Suppressor macrophage treated with lipopolysaccharide for 4 hours (primary cell): ENCODE measurements at regions not wholly inside any gene's neighbourhood (a gene's known extent, or its start where the extent isn't known, plus 50 kb on each side); places are given as distances from the start of the nearest gene placed in this dataset.

Experiments used
- DNase-seq: peaks from one replicate; pipeline ENCODE4 v3.0.0-alpha.2; 2020

DNA sequence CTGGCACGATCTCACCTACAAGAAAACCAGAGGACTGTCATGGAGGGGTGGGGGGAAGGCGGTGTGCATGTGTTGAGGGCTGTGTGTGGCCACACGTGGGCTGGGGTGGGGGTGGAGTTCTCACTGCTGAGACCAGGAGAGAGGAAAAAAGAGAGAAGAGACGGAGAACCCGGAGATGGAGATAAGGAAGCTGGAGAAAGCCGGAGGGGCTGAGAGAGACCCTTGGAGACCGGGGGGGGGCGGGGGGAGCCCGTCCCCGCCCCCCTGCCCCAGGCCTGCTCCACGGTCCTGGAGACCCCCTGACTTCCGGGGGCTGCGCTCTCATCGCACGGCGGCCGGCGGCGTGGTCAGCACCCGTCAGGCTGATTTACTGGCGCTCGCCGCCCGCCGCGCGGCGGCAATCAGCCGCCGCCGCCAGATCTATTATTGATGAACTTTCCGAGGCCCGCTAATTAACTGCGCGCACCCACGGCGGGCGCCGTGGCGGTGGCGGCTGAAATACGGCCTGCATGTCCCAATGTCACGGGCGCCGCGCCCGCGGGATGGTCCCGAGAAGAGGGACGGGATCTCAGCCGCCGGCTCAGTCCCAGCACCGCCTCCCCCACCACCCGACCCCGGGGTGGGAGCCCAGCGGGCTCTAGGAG, 187.4 kb downstream of the MN1 start:
- no peak for DNase-seq

DNA sequence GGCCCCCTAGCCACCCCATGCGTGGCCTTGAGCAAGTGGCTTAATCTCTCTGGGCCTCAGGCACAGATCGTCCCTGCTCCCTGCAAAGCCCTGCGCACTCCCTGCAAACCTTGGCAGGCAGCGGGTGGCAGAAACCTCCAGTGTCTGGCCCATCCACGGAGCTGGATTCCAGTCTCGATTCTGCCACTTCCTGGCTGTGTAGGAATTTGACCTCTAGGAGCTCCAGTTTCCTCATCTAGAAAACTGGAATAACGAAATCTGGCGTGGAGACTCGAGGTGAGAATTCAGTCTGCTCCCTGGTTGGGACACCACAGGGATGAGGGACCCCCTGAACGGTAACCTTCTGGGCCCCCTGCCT, 186.9 kb downstream of the MN1 start:
- no peak for DNase-seq

GRCh38 chr22:27615408-27615807, 186.1 kb downstream of the MN1 start:
- no peak for DNase-seq

DNA sequence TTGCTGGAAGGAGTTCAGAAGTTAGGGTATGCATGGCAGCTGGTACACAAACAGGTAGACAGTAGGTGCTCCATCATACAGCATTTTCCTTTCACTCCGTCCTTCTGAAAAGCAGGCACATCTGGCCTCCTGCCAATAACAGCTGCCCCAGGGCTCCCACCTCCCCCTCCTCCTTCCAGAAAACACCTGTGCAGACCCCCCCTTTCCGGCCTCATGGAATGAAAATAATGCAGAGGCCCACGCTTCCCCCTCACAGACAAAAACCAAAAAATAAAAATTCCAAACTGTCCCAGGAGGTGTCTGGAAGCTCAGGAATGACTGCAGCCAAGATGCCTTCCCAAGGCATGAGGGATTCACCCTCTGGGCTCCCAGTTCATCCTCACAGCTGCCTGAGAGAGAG, 185.5 kb downstream of the MN1 start:
- no peak for DNase-seq

- no peak for DNase-seq
These were observed 184.2 kb downstream of the MN1 start for GRCh38 chr22:27617214-27617881.

GRCh38 chr22:27620367-27621154, 181.0 kb downstream of the MN1 start:
- no peak for DNase-seq

DNA sequence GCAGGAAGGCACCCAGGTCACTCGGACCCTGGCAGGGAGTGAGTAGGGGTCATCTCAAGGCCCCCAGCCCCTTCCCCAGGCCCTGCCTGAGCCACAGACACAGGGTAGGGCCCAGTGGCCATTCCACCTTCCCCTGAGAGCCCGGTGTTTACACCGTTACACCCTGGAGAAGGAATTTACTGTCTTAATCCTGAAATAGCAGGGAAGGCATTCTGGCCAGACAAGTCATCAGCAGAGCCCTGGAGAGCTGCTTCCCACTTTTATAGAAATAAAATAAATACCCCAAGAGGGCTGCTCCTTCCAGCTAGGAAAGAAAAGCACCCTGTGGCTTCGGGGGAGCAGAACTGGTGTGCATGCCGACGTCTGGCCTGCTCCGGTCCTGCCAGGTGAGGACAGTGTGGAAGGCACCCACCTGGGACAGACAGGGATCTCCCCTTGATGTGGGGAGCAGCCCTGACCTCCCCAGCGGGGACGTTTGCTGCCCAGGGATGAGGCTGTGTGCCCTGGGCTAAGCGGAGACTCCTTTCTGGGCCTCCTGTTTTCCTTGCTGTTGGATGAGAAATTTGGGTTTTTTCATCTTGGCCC, 180.0 kb downstream of the MN1 start:
- DNase-seq, result no peak

DNA sequence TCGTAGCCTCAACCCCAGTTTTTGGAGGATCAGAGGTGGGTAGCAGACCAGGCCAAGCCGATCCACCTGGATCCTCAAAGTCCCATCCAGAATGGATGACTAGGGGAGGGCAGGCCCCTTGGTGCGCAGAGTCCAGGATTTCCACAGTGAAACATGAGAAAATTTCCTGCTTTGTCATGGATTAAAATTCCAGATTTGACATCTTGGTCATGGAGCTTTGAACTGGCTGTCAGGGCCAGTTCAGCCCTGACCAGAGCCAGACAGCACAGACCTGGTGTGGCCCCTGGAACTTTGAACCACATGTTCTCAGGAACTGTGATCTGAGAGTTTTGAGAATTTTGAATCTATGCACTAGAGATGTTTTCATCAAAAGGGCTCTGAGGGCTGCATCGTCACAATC, 177.5 kb downstream of the MN1 start:
- no peak for DNase-seq

GRCh38 chr22:27624705-27625104, 176.9 kb downstream of the MN1 start:
- DNase-seq, result no peak

DNA sequence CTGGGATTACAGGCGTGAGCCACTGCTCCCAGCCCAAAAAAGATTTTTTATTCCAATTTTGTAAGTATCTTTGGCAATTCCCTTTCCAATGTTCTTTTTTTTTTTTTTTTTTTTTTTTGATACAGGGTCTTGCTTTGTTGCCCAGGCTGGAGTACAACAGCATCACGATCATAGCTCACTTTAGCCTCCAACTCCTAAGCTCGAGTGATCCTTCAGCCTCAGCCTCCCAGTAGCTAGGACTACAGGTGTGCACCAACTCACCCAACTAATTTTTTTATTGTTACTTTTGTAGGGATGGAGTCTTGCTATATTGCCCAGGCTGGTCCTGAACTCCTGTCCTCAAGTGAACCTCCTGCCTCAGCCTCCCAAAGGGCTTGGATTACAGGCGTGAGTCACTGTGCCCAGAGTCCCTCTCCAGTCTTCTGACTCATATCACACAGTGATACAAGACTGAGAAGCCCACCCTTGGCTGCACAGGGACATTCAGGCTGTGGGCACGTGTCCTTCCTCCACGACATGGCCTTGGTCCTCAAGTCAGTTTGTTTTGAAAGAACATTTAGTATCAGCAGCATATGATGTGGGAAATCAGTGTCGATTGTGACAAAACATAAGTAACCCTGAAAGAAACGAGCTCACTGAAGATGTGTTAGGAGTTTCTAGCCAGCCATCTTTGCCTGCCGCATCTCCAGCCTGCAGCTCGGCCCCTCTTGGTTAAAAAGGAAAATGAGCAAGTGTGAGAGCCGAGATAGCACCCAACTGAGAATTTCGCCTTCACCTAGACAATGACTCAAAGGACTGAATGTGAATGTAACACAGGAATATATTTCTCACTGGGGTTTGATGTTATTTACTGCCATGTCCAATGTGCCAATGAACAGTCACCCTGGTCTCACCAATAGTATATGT, 175.5 kb downstream of the MN1 start:
- no peak for DNase-seq

- DNase-seq, result no peak
These were observed 174.7 kb downstream of the MN1 start for GRCh38 chr22:27626675-27627443.

DNA sequence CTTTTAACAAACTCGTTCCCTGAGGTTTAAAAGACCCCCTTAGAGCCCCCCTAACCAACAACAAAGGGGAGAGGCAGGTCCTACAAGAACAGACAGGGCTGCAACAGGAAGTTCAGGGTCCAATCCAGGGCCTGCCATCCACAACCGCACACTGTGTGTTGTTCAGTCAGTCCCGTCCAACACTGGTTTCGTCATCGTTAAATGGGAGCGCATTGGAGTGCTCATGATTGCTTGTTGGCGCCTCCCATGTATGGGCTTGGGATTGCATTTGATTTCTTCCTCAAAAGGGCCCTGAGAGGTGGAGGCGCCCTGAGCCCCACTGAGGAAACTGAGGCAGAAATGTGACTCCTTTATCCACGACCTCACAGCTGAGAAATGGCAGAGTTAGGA, 174.1 kb downstream of the MN1 start:
- DNase-seq, result no peak

- no peak for DNase-seq
These were observed 173.7 kb downstream of the MN1 start for GRCh38 chr22:27627901-27628300.

GRCh38 chr22:27628341-27628740, 173.2 kb downstream of the MN1 start:
- no peak for DNase-seq

DNA sequence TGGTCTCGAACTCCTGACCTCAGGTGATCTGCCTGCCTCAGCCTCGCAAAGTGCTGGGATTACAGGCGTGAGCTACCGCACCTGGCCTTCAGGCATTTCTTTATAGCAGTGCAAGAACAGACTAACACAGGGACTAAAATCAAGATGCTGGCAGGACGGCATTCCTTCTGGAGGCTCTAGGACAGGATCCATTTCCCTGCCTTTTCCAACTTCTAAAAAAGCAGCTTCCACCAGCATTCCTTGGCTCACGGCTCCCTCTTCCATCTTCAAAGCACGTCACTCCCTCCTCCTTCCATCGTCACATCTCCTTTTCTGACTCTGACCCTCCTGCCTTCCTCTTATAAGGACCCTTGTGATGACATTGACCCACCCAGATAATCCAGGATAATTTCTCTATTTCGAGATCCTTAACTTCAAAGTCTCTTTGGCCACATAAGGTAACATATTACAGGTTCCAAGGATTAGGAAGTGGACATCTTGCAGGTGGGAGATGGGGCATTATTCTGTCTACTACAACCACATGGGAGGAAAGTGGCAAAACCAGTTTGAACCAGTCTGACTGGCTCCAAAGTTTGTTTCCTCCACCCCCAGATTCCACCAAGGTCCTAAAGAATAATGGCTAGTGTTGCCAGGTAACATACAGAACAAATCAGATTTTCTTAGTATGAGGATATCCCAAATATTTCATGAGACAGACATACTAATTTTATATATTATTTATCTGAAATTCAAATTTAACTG, 172.5 kb downstream of the MN1 start:
- no peak for DNase-seq

DNA sequence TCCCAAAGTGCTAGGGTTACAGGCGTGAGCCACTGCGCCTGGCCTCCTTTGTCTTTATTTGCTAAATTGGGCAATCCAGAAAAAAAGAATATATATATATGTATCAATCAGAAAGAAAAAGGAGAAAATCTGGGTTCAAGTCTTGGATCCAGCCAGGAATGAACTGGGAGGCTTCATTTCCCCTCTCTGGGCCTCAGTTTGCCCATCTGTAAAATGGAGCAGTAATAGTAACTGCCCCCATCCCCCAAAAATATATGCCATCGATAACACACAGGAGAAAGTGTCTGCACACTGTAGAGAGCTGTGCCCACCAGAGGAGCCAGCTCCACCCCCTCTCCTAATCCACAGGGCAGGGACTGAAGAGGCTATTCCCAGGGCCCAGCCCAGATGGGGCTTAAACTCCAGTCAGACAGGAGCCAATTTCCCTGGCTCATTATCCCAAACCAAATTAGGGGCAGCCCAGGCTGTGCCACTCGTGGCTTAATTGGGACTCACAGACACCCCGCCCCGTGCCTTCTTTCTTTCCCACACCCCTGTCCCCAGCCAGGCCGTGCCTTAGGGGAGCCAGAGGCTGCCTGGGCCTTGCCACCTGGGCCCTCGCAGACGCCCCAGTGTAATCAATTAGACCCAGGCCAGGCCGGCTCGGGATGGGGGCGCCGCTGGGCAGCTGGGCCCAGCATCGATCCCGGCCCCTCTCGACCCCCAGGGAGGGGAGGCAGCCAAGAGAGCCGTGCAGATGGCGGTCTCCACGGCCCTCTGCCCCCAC, 171.5 kb downstream of the MN1 start:
- no peak for DNase-seq

DNA sequence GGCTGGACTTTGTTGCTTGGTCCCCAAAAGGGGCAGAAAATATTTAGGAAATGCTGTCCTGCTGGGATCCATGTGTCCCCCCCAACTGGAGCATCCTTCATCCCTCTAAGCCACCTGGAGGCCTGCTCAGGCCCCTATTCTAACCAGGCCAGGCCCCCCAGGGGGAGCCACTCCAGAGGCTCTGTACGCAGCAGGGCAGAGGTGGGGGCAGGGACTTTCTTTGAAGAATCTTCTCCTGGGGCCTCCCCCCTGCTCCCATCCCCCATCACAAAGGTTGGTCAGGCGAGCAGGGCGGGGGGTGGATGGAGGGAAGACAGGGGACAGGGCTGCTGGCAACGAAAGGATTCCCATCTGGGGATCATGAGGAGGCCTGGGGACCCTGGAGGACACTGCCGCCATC, 170.8 kb downstream of the MN1 start:
- no peak for DNase-seq

DNA sequence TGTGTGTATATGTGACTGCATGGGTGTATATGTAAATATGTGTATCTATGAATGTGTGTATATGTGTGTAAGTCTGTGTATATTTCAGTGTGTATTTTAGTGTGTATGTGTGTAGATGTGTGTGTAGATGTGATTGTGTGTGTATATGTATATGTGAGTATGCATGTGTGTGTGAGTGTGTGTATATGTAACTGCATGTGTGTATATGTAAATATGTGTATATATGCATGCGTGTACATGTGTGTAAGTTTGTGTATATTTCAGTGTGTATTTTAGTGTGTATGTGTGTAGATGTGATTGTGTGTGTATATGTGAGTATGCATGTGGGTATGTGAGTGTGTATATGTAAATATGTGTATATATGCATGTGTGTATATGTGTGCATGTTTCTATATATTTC, 169.9 kb downstream of the MN1 start:
- DNase-seq, result no peak

DNA sequence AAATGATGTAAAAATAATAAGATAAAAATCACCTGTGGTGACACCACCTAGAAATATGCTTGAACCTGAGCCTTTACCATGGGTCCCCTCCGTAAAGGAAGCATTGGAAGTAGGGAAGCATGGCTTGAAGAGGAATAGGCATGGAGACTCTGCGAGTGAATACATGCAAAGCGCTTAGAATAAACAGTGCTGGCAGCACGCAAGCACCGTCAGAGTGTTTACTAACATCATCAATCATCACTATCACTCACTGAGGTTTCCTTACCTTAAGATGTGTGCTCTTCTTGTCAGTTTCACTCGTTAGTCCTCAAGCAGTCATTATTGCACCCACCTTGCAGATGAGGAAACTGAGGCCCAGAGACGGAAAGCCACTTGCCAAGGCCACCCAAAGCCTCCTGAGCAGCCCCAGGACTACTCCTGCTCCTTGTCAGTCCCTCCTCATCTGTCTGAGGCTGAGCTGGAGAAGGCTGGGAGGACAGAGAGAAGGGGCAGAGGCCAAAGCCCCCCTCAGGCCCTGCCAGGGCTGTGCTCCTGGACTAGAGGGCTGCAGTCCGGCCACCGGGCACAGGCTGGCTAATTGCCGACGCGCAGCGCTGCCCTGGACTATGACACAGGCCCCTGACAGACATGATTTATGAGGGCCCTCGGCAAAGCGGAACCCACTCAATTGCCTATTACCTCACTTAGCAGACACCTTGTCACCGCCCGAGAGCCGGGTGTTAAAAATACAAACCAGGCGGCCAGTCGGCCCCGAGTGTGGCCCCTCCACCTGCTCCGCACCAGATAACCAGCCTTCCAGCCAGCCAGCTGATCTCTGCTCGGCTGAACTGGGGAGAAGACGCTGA, 168.9 kb downstream of the MN1 start:
- no peak for DNase-seq
